Left ventricle myocardium inferior (tissue), 1 donor: ENCODE measurements at regions not wholly inside any gene's neighbourhood (a gene's known extent, or its start where the extent isn't known, plus 50 kb on each side); places are given as distances from the start of the nearest gene placed in this dataset.
A peak's percentile ranks its signal among the peaks of the same experiment; 100 is the strongest.

Experiments used
- DNase-seq: peaks from one replicate; pipeline ENCODE4 v3.0.0-alpha.2; 2020
- H3K27ac ChIP-seq: fragments of 200-600 bp; replicated peaks from 2 replicates; pipeline ENCODE4 v1.8.0; 2021
- H3K27me3 ChIP-seq: fragments of 200-600 bp; 2 replicates; pipeline ENCODE4 v1.8.0; 2021; ENCODE audit warnings: low read depth
- H3K36me3 ChIP-seq: fragments of 200-600 bp; 2 replicates; pipeline ENCODE4 v1.8.0; 2021
- H3K4me1 ChIP-seq: fragments of 200-600 bp; 2 replicates; pipeline ENCODE4 v1.8.0; 2021
- H3K4me3 ChIP-seq: fragments of 200-600 bp; 2 replicates; pipeline ENCODE4 v1.8.0; 2021; ENCODE audit warnings: mild to moderate bottlenecking, moderate library complexity
- H3K9me3 ChIP-seq: fragments of 200-600 bp; replicated peaks from 2 replicates; pipeline ENCODE4 v1.8.0; 2021
- CTCF ChIP-seq: fragments of 200-600 bp; IDR thresholded peaks from 2 replicates; pipeline ENCODE4 v1.8.0; 2021; ENCODE audit warnings: antibody characterized with exemption, mild to moderate bottlenecking, borderline replicate concordance
- intact Hi-C: fragments of 100-400 bp; cut with micrococcal nuclease; formaldehyde crosslinking; loops from one replicate; pipeline ENCODE4 v1.11.0; 2022
- donor health status: DM: no; HTN: yes; CAD: no; lungs with severe emphysema.

- Histone ChIP-seq H3K36me3 (no peaks in the 10 kb centered on the region), H3K4me1 (peaks cover 12% of the 10 kb centered on the region), H3K27me3 (no peaks in the 10 kb centered on the region), H3K27ac (no peak overlapping the region), H3K9me3 (no peaks in the 10 kb centered on the region), H3K4me3 (no peak overlapping the region)
- no peak for DNase-seq
- intact Hi-C loops = no loop called here
- TF ChIP-seq CTCF = no peak
These were observed 50.9 kb upstream of the GJA5 start for GRCh38 chr1:147811273-147811672.

- no peaks in the 10 kb centered on the region for H3K27me3 ChIP-seq
- H3K4me1 ChIP-seq = peaks cover 12% of the 10 kb centered on the region
- H3K4me3 ChIP-seq = no peak overlapping the region
- no peak for TF ChIP-seq CTCF
- no peak overlapping the region for H3K27ac ChIP-seq
- DNase-seq = no peak
- H3K9me3 ChIP-seq = no peaks in the 10 kb centered on the region
- intact Hi-C loops = no loop called here
- H3K36me3 ChIP-seq = no peaks in the 10 kb centered on the region
These were observed 51.3 kb upstream of the GJA5 start for GRCh38 chr1:147811751-147812150.

- no peak for TF ChIP-seq CTCF
- DNase-seq = no peak
- intact Hi-C loops = no loop called here
- Histone ChIP-seq H3K4me3 (no peak overlapping the region), H3K4me1 (peaks cover 12% of the 10 kb centered on the region), H3K27me3 (no peaks in the 10 kb centered on the region), H3K9me3 (no peaks in the 10 kb centered on the region), H3K27ac (no peak overlapping the region), H3K36me3 (no peaks in the 10 kb centered on the region)
These were observed 52.4 kb upstream of the GJA5 start for GRCh38 chr1:147812799-147813198.

GRCh38 chr1:147815503-147815902, 55.1 kb upstream of the GJA5 start:
- Histone ChIP-seq H3K9me3 (no peaks in the 10 kb centered on the region), H3K4me1 (peaks cover 17% of the 10 kb centered on the region), H3K4me3 (no peak overlapping the region), H3K27me3 (no peaks in the 10 kb centered on the region), H3K27ac (no peak overlapping the region), H3K36me3 (no peaks in the 10 kb centered on the region)
- DNase-seq = no peak
- intact Hi-C loops = no loop called here
- peak; percentile 25 for TF ChIP-seq CTCF

- TF ChIP-seq CTCF = no peak
- Histone ChIP-seq H3K4me3 (no peak overlapping the region), H3K27me3 (no peaks in the 10 kb centered on the region), H3K4me1 (peaks cover 26% of the 10 kb centered on the region), H3K27ac (peak overlapping the region; percentile 73), H3K36me3 (no peaks in the 10 kb centered on the region), H3K9me3 (no peaks in the 10 kb centered on the region)
- intact Hi-C loops = no loop called here
- no peak for DNase-seq
These were observed 60.4 kb upstream of the GJA5 start for GRCh38 chr1:147820761-147821297.
